Lung (tissue), 11 donors: ENCODE measurements at regions not wholly inside any gene's neighbourhood (a gene's known extent, or its start where the extent isn't known, plus 50 kb on each side); places are given as distances from the start of the nearest gene placed in this dataset.

Experiments used
- ATAC-seq: fragments of 200-7000 bp; cut with Tn5 transposase; one replicate; pipeline ENCODE4 v1.9.1; 2020; ENCODE audit warnings: moderate number of reproducible peaks; ENCODE audit not compliant: insufficient read depth, low FRiP score
- DNase-seq, 3 donors: peaks; one replicate each; pipeline ENCODE4 v3.0.0-alpha.2; 2013 to 2017
- H3K27ac ChIP-seq, 2 donors: one replicate each; pipeline ENCODE4 v1.5.1; 2013; ENCODE audit warnings: mild to moderate bottlenecking in 2 of 2, moderate library complexity in 2 of 2, control low read depth in 1 of 2, inconsistent platforms in 1 of 2, low read depth in 1 of 2, low read length in 1 of 2
- H3K27me3 ChIP-seq, 3 donors: one replicate each; pipeline ENCODE4 v1.5.1; 2013; ENCODE audit warnings: low read length in 2 of 3; ENCODE audit not compliant: control insufficient read depth in 3 of 3, insufficient read depth in 3 of 3
- H3K36me3 ChIP-seq, 4 donors: one replicate each; pipeline ENCODE4 v1.5.1; 2013; ENCODE audit warnings: low read length in 4 of 4, mild to moderate bottlenecking in 1 of 4, moderate library complexity in 1 of 4; ENCODE audit not compliant: control insufficient read depth in 4 of 4, insufficient read depth in 4 of 4
- H3K4me1 ChIP-seq, 5 donors: one replicate each; pipeline ENCODE4 v1.5.1; 2013; ENCODE audit warnings: low read length in 5 of 5, mild to moderate bottlenecking in 2 of 5, moderate library complexity in 1 of 5; ENCODE audit not compliant: control insufficient read depth in 5 of 5, insufficient read depth in 5 of 5
- H3K4me3 ChIP-seq: one replicate; pipeline ENCODE4 v1.5.1; 2013; ENCODE audit warnings: mild to moderate bottlenecking, control low read depth, moderate library complexity
- H3K9ac ChIP-seq, 2 donors: one replicate each; pipeline ENCODE4 v1.5.1; 2013; ENCODE audit warnings: low read length in 2 of 2, control low read depth in 1 of 2; ENCODE audit not compliant: insufficient read depth in 1 of 2
- H3K9me3 ChIP-seq, 4 donors: one replicate each; pipeline ENCODE4 v1.5.1; 2013; ENCODE audit warnings: low read length in 3 of 4, mild to moderate bottlenecking in 1 of 4, moderate library complexity in 1 of 4; ENCODE audit not compliant: control insufficient read depth in 4 of 4, insufficient read depth in 3 of 4
- CTCF ChIP-seq: IDR thresholded peaks from 2 replicates; pipeline ENCODE4 v1.5.1; 2012; ENCODE audit warnings: mild to moderate bottlenecking; ENCODE audit errors: control extremely low read depth, extremely low read depth
- WGBS, 2 donors: extraction: QIAGEN DNeasy Blood & Tissue Kit; methylation state at CpG; one replicate each; pipeline ENCODE4 v1.1.7; 2013; 5-methylcytosine and 5-hydroxymethylcytosine counted together
- donor health status: control.
- donor health status: control.
- donor health status: Bipolar disorder and iron deficiency.
- donor health status: healthy.
- donor health status: DM: yes; HTN: yes; CAD: no.

GRCh38 chr20:39155971-39156370, 193.8 kb downstream of the DHX35 start:
- no peak for DNase-seq
- Histone ChIP-seq H3K9me3 (no peaks in the 10 kb centered on the region), H3K36me3 (no peaks in the 10 kb centered on the region), H3K27me3 (peaks cover 0 to 3% (median 0%) of the 10 kb centered on the region in 3 donors), H3K27ac (no peak overlapping the region), H3K9ac (no peak overlapping the region), H3K4me3 (no peak overlapping the region), H3K4me1 (no peaks in the 10 kb centered on the region)
- no peak for ATAC-seq
- no peak for TF ChIP-seq CTCF
- 7 to 32% methylated on average over 12 of the region's 12 CpGs for WGBS, 2 donors

GRCh38 chr20:39152742-39153141, 190.6 kb downstream of the DHX35 start:
- Histone ChIP-seq H3K27ac (no peak overlapping the region), H3K9me3 (peaks cover 0 to 2% (median 0%) of the 10 kb centered on the region in 4 donors), H3K4me1 (no peaks in the 10 kb centered on the region), H3K9ac (no peak overlapping the region), H3K36me3 (no peaks in the 10 kb centered on the region), H3K27me3 (peaks cover 0 to 6% (median 3%) of the 10 kb centered on the region in 3 donors), H3K4me3 (no peak overlapping the region)
- 92 to 100% methylated on average over 1 of the region's 1 CpG for WGBS, 2 donors
- DNase-seq (no peak), ATAC-seq (no peak)
- TF ChIP-seq CTCF = no peak

- Histone ChIP-seq H3K9me3 (peaks cover 0 to 2% (median 0%) of the 10 kb centered on the region in 4 donors), H3K4me3 (no peak overlapping the region), H3K36me3 (no peaks in the 10 kb centered on the region), H3K27me3 (peaks cover 0 to 6% (median 3%) of the 10 kb centered on the region in 3 donors), H3K27ac (no peak overlapping the region), H3K4me1 (no peaks in the 10 kb centered on the region), H3K9ac (no peak overlapping the region)
- TF ChIP-seq CTCF = no peak
- no peak for DNase-seq
- 50 to 65% methylated on average over 4 of the region's 4 CpGs for WGBS, 2 donors
- ATAC-seq = no peak
These were observed 190.0 kb downstream of the DHX35 start for GRCh38 chr20:39152126-39152525.

GRCh38 chr20:39150501-39150900, 188.4 kb downstream of the DHX35 start:
- 81 to 88% methylated on average over 13 of the region's 13 CpGs for WGBS, 2 donors
- no peaks in the 10 kb centered on the region for H3K4me1 ChIP-seq
- no peak overlapping the region for H3K4me3 ChIP-seq
- TF ChIP-seq CTCF = no peak
- peaks cover 0 to 2% (median 0%) of the 10 kb centered on the region in 4 donors for H3K9me3 ChIP-seq
- no peak for ATAC-seq
- H3K27ac ChIP-seq = no peak overlapping the region
- H3K9ac ChIP-seq = no peak overlapping the region
- H3K36me3 ChIP-seq = no peaks in the 10 kb centered on the region
- peaks cover 0 to 11% (median 3%) of the 10 kb centered on the region in 3 donors for H3K27me3 ChIP-seq
- DNase-seq = no peak
